ENCODE measurements at regions not wholly inside any gene's neighbourhood (a gene's known extent, or its start where the extent isn't known, plus 50 kb on each side); places are given as distances from the start of the nearest gene placed in this dataset.

DNA sequence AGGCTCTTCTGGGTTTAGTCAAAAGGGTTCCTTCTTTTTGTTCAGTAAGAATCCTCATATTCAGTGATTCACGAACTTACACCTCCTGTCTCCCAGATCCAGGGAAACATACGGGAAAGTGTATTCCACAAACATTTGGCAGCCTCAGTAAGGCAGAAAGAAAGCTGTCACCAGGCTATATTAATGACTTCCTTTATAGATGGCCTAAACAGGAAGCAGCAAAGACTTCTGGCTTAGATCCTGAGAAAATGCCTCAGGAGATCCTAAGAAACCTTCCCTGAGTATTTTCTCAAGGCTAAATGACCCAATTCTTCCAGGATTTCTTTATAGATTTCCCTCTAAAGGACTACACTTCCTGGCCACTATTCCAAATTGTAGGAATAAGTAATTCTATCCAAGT is 1995.5 kb upstream of the CELF4 start:
- no peak for TF ChIP-seq EP300 (IDR thresholded peaks at IDR 0.05)
- no peak for TF ChIP-seq POLR2A (IDR thresholded peaks at IDR 0.05)

All from ovary (tissue), 1 donor.